Breast epithelium (tissue), 3 donors: ENCODE measurements at regions not wholly inside any gene's neighbourhood (a gene's known extent, or its start where the extent isn't known, plus 50 kb on each side); places are given as distances from the start of the nearest gene placed in this dataset.

Experiments
- CTCF ChIP-seq, 3 donors: fragments of 450-650 bp; IDR thresholded peaks; one replicate each; pipeline ENCODE4 v1.5.1; 2016 to 2017; ENCODE audit warnings: antibody characterized with exemption in 3 of 3, mild to moderate bottlenecking in 3 of 3, moderate library complexity in 3 of 3
- POLR2A ChIP-seq: fragments of 450-650 bp; IDR thresholded peaks from one replicate; pipeline ENCODE4 v1.6.1; 2016; ENCODE audit warnings: antibody characterized with exemption, mild to moderate bottlenecking, moderate library complexity
- POLR2AphosphoS5 ChIP-seq, 3 donors: sonication (generic); formaldehyde crosslinking; IDR thresholded peaks; one replicate each; pipeline ENCODE4 v1.6.1; 2017; ENCODE audit warnings: antibody characterized with exemption in 3 of 3

DNA sequence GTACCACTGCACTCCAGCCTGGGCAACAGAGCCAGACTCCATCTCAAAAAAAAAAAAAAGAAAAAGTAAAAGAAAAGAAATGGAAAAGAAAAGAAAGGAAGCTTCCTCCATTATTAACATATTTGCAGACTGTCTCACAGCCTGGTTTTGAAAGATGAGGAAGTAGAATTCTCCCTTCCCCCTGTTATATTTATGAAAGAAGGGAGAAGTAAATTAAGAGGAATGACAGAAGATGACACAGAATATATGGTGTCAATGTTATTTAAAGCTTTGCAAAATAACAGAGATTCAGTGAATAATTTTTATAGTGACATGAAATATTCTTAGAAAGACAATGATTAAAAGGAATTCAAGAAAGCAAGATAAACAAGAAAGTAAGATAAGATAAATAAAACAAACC, 83.7 kb upstream of the PRSS16 start:
- TF ChIP-seq POLR2A (no peak), CTCF (IDR thresholded peaks at IDR 0.05) (no peak), POLR2AphosphoS5 (IDR thresholded peaks at IDR 0.05) (no peak)
